Lower leg skin (tissue), 4 donors: ENCODE measurements at regions not wholly inside any gene's neighbourhood (a gene's known extent, or its start where the extent isn't known, plus 50 kb on each side); places are given as distances from the start of the nearest gene placed in this dataset.

Experiments used
- DNase-seq, 2 donors: peaks; one replicate each; pipeline ENCODE4 v3.0.0-alpha.2; 2019; ENCODE audit warnings: low spot score in 2 of 2
- H3K4me3 ChIP-seq: fragments of 200-600 bp; sonication (generic); 2 replicates; pipeline ENCODE4 v1.5.1; 2017; ENCODE audit warnings: mild to moderate bottlenecking, low read depth; ENCODE audit not compliant: poor library complexity, severe bottlenecking
- POLR2A ChIP-seq, 2 donors: fragments of 450-650 bp; IDR thresholded peaks; one replicate each; pipeline ENCODE4 v1.6.1; 2016 to 2017; ENCODE audit warnings: antibody characterized with exemption in 2 of 2, mild to moderate bottlenecking in 1 of 2, moderate library complexity in 1 of 2
- WGBS, 2 donors: methylation state at CpG; one replicate each; pipeline ENCODE4 v1.1.5; 2018; 5-methylcytosine and 5-hydroxymethylcytosine counted together
- intact Hi-C: fragments of 100-400 bp; cut with DNase I; formaldehyde crosslinking; loops from one replicate; pipeline ENCODE4 v1.15.0; 2023; ENCODE audit warnings: low total_unique reads
- TF ChIP-seq, protein P1 (sequence below), 3 donors: fragments of 450-650 bp; IDR thresholded peaks; one replicate each; pipeline ENCODE4 v1.5.1; 2016; ENCODE audit warnings: antibody characterized with exemption in 3 of 3, mild to moderate bottlenecking in 3 of 3, moderate library complexity in 2 of 3

GRCh38 chr12:20280515-20280914 is 87.8 kb upstream of the PDE3A start:
- intact Hi-C loops: no loop called here
- WGBS, 2 donors: 48 to 80% methylated on average over 3 of the region's 3 CpGs

GRCh38 chr12:20282401-20282800 is 85.9 kb upstream of the PDE3A start:
- no peak overlapping the region for H3K4me3 ChIP-seq
- intact Hi-C loops: no loop called here
- TF ChIP-seq, protein P1, sequence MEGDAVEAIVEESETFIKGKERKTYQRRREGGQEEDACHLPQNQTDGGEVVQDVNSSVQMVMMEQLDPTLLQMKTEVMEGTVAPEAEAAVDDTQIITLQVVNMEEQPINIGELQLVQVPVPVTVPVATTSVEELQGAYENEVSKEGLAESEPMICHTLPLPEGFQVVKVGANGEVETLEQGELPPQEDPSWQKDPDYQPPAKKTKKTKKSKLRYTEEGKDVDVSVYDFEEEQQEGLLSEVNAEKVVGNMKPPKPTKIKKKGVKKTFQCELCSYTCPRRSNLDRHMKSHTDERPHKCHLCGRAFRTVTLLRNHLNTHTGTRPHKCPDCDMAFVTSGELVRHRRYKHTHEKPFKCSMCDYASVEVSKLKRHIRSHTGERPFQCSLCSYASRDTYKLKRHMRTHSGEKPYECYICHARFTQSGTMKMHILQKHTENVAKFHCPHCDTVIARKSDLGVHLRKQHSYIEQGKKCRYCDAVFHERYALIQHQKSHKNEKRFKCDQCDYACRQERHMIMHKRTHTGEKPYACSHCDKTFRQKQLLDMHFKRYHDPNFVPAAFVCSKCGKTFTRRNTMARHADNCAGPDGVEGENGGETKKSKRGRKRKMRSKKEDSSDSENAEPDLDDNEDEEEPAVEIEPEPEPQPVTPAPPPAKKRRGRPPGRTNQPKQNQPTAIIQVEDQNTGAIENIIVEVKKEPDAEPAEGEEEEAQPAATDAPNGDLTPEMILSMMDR (IDR thresholded peaks at IDR 0.05): no peak
- TF ChIP-seq POLR2A (IDR thresholded peaks at IDR 0.05): no peak
- DNase-seq: no peak

More at GRCh38 chr12:20280515-20280914, 87.8 kb upstream of the PDE3A start:
- no peak for DNase-seq
- no peak for TF ChIP-seq POLR2A (IDR thresholded peaks at IDR 0.05)
- TF ChIP-seq, protein P1 (IDR thresholded peaks at IDR 0.05): no peak
- H3K4me3 ChIP-seq: no peak overlapping the region

DNA sequence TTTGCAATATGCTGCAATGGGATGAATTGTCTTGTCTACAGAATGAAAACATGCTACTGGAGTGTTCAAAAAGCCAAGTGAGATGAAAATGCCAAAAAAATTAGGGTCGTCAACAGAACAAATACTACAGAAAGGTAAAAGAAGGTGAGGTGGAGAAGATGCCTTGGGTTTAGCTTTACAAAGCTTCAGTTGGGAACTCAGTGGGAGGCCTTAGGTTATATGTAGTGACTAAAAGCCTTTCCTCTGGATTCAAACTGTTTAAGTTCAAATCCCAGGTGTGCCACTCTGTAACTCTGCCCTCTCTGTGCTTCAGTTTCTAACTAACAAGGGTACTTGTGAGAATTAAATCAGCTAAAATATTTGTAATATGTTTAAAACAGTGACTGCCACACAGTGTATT is 84.9 kb upstream of the PDE3A start:
- intact Hi-C loops: no loop called here

DNA sequence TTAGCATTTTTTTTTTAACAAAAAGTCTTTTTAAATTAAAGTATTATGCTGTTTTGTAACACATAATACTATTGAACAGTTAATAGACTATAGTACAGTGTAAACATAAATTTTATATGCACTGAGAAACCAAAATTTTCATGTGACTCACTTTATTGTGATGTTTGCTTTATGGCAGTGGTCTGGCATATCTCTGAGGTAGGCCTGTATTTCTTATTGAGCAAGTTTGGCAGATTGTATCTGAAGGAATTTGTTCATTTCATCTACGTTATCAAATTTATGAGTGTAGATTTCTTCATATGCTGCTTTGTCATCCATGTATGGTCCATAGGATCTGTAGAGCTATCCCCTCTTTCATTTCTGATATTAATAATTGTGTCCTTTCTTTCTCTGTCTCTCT is 78.8 kb upstream of the PDE3A start:
- WGBS, 2 donors: 50 to 82% methylated on average over 1 of the region's 1 CpG
- intact Hi-C loops: no loop called here
- no peak for DNase-seq
- TF ChIP-seq, protein P1 (IDR thresholded peaks at IDR 0.05): no peak
- no peak for TF ChIP-seq POLR2A (IDR thresholded peaks at IDR 0.05)
- H3K4me3 ChIP-seq: no peak overlapping the region

More for the DNA sequence above, 84.9 kb upstream of the PDE3A start:
- TF ChIP-seq, protein P1 (IDR thresholded peaks at IDR 0.05): no peak
- no peak for TF ChIP-seq POLR2A (IDR thresholded peaks at IDR 0.05)
- no peak overlapping the region for H3K4me3 ChIP-seq
- no peak for DNase-seq
- 78 to 85% methylated on average over 1 of the region's 1 CpG for WGBS, 2 donors

- no peak overlapping the region for H3K4me3 ChIP-seq
- whole genome bisulfite sequencing, 2 donors: 60 to 66% methylated on average over 7 of the region's 7 CpGs
- intact Hi-C loops: no loop called here
- DNase-seq: no peak
- TF ChIP-seq, protein P1 (IDR thresholded peaks at IDR 0.05): no peak
- TF ChIP-seq POLR2A (IDR thresholded peaks at IDR 0.05): no peak
Observed at GRCh38 chr12:20300457-20300856, 67.9 kb upstream of the PDE3A start.

- WGBS, 2 donors: 70 to 94% methylated on average over 3 of the region's 3 CpGs
- H3K4me3 ChIP-seq: no peak overlapping the region
- no peak for TF ChIP-seq POLR2A (IDR thresholded peaks at IDR 0.05)
- TF ChIP-seq, protein P1 (IDR thresholded peaks at IDR 0.05): no peak
- intact Hi-C loops: no loop called here
- DNase-seq: no peak
Observed at GRCh38 chr12:20305470-20305869, 62.9 kb upstream of the PDE3A start.
